ENCODE measurements at regions not wholly inside any gene's neighbourhood (a gene's known extent, or its start where the extent isn't known, plus 50 kb on each side); places are given as distances from the start of the nearest gene placed in this dataset.
"Not testable (repeated sequence)": the region's sequence is repeated elsewhere in the genome, so short reads cannot be mapped to it uniquely, and the experiment has no call there.

GRCh38 chr4:85039526-85039925 is 73.0 kb upstream of the WDFY3 start:
- Mint-ChIP-seq H3K4me3 (no peak overlapping the region), H3K27ac (no peak overlapping the region), H3K9me3 (no peaks in the 10 kb centered on the region), H3K4me1 (ENCODE audit: unreplicated experiment) (no peaks in the 10 kb centered on the region), H3K36me3 (no peaks in the 10 kb centered on the region), H3K27me3 (no peaks in the 10 kb centered on the region)
- no peak for DNase-seq (ENCODE audit: extremely low spot score, unreplicated experiment)
- no peak for TF ChIP-seq CTCF (conservative IDR thresholded peaks at IDR 0.05)

- DNase-seq (ENCODE audit: extremely low spot score, unreplicated experiment); H3K4me1 Mint-ChIP-seq (ENCODE audit: unreplicated experiment); H3K27ac Mint-ChIP-seq; H3K36me3 Mint-ChIP-seq; H3K27me3 Mint-ChIP-seq; H3K9me3 Mint-ChIP-seq; H3K4me3 Mint-ChIP-seq: not testable (repeated sequence)
Measured at GRCh38 chr4:85043812-85044496, 77.5 kb upstream of the WDFY3 start.

- DNase-seq (ENCODE audit: extremely low spot score, unreplicated experiment), result no peak
- Mint-ChIP-seq H3K4me1 (ENCODE audit: unreplicated experiment) (no peaks in the 10 kb centered on the region), H3K27me3 (no peaks in the 10 kb centered on the region), H3K9me3 (no peaks in the 10 kb centered on the region), H3K36me3 (no peaks in the 10 kb centered on the region), H3K27ac (no peak overlapping the region), H3K4me3 (no peak overlapping the region)
- no peak for TF ChIP-seq CTCF (conservative IDR thresholded peaks at IDR 0.05)
Measured at GRCh38 chr4:85050736-85051135, 84.2 kb upstream of the WDFY3 start.

GRCh38 chr4:85051526-85051925 is 85.0 kb upstream of the WDFY3 start:
- Mint-ChIP-seq H3K36me3 (no peaks in the 10 kb centered on the region), H3K27ac (no peak overlapping the region), H3K9me3 (no peaks in the 10 kb centered on the region), H3K4me1 (ENCODE audit: unreplicated experiment) (no peaks in the 10 kb centered on the region), H3K4me3 (no peak overlapping the region), H3K27me3 (no peaks in the 10 kb centered on the region)
- DNase-seq (ENCODE audit: extremely low spot score, unreplicated experiment), result no peak
- no peak for TF ChIP-seq CTCF (conservative IDR thresholded peaks at IDR 0.05)

GRCh38 chr4:85054925-85055324 is 88.4 kb upstream of the WDFY3 start:
- H3K4me3 Mint-ChIP-seq; H3K27ac Mint-ChIP-seq; H3K36me3 Mint-ChIP-seq; H3K27me3 Mint-ChIP-seq; H3K9me3 Mint-ChIP-seq; H3K4me1 Mint-ChIP-seq (ENCODE audit: unreplicated experiment); DNase-seq (ENCODE audit: extremely low spot score, unreplicated experiment): not testable (repeated sequence)

- DNase-seq (ENCODE audit: extremely low spot score, unreplicated experiment), result no peak
- H3K4me3 Mint-ChIP-seq, result no peak overlapping the region
- TF ChIP-seq CTCF (conservative IDR thresholded peaks at IDR 0.05), result no peak
- no peaks in the 10 kb centered on the region for H3K36me3 Mint-ChIP-seq
- no peaks in the 10 kb centered on the region for H3K4me1 Mint-ChIP-seq (ENCODE audit: unreplicated experiment)
- peaks cover 7% of the 10 kb centered on the region for H3K27me3 Mint-ChIP-seq
- H3K9me3 Mint-ChIP-seq, result peaks cover 5% of the 10 kb centered on the region
- no peak overlapping the region for H3K27ac Mint-ChIP-seq
Measured at GRCh38 chr4:85058551-85058950, 92.1 kb upstream of the WDFY3 start.

- DNase-seq (ENCODE audit: extremely low spot score, unreplicated experiment), result no peak
- H3K9me3 Mint-ChIP-seq, result peaks cover 5% of the 10 kb centered on the region
- H3K27ac Mint-ChIP-seq, result no peak overlapping the region
- peaks cover 10% of the 10 kb centered on the region for H3K27me3 Mint-ChIP-seq
- H3K4me3 Mint-ChIP-seq, result no peak overlapping the region
- TF ChIP-seq CTCF (conservative IDR thresholded peaks at IDR 0.05), result no peak
- no peaks in the 10 kb centered on the region for H3K4me1 Mint-ChIP-seq (ENCODE audit: unreplicated experiment)
- H3K36me3 Mint-ChIP-seq, result no peaks in the 10 kb centered on the region
Measured at GRCh38 chr4:85061974-85062373, 95.5 kb upstream of the WDFY3 start.

Data from type B pancreatic cell (in vitro differentiated cells).